Epithelial cell of proximal tubule (primary cell): ENCODE measurements at regions not wholly inside any gene's neighbourhood (a gene's known extent, or its start where the extent isn't known, plus 50 kb on each side); places are given as distances from the start of the nearest gene placed in this dataset.
"Not testable (repeated sequence)": the region's sequence is repeated elsewhere in the genome, so short reads cannot be mapped to it uniquely, and the experiment has no call there.

Source experiments
- DNase-seq: peaks from one replicate; pipeline ENCODE4 v3.0.0-alpha.2; 2011; ENCODE audit warnings: low read depth
- H3K4me3 ChIP-seq: 2 replicates; pipeline ENCODE4 v1.5.1; 2011; ENCODE audit warnings: low read depth, mild to moderate bottlenecking, low read length
- TF ChIP-seq, protein P1 (sequence below): conservative IDR thresholded peaks from 2 replicates; pipeline ENCODE4 v1.5.1; 2012; ENCODE audit warnings: low read depth, mild to moderate bottlenecking, low read length

DNA sequence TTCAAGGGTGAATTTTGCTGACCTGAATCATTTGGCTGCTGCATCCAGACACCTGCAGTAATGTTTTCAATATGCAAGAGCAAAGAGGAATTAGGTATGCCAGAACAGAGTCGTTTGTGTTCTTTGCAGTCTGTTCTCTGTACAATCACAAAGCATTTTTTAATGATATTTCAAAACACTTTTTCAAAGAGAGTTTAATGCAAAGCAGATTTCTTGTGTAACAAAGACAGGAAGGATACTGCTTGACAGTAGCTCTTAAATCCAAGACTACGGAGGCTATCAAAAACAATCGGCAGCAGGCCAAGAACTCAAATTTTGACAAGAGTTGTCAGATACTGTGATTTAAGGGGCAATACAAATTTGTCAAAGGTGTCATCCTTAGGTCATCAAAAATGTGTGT lies 341.9 kb downstream of the GADD45G start:
- TF ChIP-seq, protein P1, sequence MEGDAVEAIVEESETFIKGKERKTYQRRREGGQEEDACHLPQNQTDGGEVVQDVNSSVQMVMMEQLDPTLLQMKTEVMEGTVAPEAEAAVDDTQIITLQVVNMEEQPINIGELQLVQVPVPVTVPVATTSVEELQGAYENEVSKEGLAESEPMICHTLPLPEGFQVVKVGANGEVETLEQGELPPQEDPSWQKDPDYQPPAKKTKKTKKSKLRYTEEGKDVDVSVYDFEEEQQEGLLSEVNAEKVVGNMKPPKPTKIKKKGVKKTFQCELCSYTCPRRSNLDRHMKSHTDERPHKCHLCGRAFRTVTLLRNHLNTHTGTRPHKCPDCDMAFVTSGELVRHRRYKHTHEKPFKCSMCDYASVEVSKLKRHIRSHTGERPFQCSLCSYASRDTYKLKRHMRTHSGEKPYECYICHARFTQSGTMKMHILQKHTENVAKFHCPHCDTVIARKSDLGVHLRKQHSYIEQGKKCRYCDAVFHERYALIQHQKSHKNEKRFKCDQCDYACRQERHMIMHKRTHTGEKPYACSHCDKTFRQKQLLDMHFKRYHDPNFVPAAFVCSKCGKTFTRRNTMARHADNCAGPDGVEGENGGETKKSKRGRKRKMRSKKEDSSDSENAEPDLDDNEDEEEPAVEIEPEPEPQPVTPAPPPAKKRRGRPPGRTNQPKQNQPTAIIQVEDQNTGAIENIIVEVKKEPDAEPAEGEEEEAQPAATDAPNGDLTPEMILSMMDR = no peak
- no peak for DNase-seq

DNA sequence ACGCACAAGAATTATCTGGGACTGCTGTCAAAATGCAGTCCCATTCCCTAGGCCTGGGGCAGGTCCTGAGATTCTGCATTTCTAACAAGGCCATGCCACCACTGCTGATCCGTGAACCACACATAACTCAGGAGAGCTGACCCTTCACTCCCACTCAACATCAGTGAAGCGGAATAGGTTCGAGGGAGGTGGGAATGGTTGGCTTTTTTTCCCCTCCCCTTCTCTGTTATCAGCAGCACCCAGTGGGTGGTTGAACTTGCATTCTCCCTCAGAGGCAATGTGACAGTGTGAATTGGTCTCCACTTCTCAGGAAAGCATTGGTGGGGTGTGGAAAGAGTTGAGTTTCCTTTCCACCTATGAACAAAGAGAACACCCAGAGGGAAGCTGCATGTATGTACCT lies 344.3 kb downstream of the GADD45G start:
- TF ChIP-seq, protein P1 = no peak
- H3K4me3 ChIP-seq = no peak overlapping the region
- DNase-seq = no peak

More for the DNA sequence above, 341.9 kb downstream of the GADD45G start:
- H3K4me3 ChIP-seq = no peak overlapping the region

DNA sequence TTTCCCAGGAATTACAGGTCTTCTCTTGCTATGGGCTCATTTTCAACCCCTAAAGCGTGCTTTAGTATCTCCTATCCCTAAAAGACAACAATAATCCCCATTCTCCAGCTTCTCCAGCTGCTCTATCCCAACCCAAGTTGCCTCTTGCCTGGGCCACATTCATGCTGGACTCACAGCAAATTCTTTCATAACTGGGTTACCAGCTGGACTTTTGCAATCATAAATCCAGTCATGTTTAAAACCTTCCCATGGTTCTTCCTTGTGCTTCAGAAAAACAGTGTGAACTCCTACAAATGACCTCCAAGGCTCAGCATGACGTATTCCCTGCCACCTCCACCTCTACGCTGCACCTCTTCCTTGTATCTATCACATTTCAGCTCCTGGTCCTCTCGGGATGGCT lies 346.9 kb downstream of the GADD45G start:
- TF ChIP-seq, protein P1 = no peak
- no peak for DNase-seq
- no peak overlapping the region for H3K4me3 ChIP-seq

DNA sequence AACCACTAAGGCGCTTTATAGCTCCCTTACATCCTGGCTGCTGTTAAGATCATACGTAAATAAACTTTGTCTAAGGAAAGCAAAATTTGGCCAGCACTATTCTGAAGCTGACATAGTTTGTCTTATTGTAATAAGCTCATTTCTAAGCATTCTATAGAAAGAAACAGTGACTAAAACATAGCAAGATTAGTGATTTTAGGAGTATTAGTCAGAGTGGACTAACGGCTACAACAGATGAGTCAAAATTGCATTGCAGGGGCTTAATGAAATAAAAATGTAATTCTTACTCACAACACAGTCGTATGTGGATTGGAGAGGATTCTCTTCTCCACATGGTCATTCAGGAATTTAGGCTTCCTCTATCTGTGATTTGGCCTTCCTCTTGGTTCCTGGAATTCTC lies 347.6 kb downstream of the GADD45G start:
- DNase-seq = no peak
- no peak overlapping the region for H3K4me3 ChIP-seq
- TF ChIP-seq, protein P1 = no peak

DNA sequence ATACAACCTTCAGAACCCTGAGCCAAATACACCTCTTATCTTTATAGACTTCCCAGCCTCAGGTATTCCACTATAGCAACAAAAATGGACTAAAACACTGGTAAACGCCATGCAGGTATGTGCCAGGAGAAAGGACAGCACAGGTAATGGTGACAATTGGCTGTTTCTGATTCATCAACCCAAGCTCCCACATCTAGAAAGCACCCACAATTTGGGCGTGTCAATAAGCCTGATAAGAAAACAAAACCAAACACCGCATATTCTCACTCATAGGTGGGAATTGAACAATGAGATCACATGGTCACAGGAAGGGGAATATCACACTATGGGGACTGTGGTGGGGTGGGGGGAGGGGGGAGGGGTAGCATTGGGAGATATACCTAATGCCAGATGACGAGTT lies 348.5 kb downstream of the GADD45G start:
- not testable (repeated sequence) for DNase-seq, H3K4me3 ChIP-seq

DNA sequence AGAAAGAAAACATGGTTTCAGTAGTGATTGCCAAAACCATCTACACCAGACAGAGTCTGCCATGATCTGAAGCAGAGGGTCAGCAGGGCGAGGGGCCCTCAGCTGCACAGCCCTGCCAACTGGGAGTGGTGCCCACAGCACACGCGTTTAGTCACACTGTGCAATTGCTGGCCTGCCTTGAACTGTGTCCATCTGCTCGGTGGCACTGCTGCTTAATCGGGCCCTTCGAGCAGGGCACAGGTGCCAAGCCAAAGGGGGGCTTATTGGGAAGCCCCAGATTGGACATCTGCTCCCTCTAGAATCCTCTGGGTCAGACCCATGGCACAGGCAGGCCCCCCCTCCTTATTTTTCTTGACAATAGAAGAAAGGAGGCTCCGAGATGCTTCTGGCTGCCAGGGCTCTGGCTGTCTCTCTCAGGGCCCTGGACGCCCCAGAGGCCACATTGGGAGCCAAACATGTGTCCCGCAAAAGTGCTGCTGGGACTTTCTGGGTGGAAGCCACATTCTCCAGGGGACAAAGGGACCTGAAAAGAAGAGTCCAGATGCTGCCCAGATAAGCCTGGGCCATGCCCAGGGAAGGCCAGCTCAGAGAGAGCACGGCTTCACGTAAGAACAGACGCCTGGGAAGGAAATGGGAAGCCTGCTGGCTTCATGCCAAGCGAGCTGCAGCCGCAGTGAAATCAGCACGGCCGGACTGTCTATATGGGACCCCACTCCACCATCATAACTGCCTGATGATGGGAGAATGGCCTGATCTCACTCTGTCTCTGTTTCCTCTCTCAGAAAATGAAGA lies 349.2 kb downstream of the GADD45G start:
- DNase-seq = no peak
- TF ChIP-seq, protein P1 = no peak
- no peak overlapping the region for H3K4me3 ChIP-seq

DNA sequence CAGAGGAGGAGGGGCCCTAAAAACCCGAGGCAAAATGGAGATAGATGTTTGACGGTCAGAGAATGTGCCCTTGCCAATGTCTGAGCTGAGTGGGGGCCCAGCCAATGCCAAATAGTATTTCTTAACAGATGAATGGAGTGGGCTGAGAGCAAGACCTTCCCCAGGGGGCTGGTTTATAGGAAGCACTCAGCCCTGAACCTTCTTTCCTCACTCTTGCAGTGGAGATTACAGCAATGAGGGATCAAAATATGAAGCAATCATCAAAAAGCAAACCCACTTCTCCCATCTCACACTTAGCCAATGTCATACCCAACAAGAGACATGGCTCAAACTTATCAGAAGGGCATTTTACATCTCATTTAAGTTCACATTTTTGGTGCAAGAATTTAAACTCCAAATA lies 350.3 kb downstream of the GADD45G start:
- H3K4me3 ChIP-seq = no peak overlapping the region
- TF ChIP-seq, protein P1 = no peak
- DNase-seq = no peak
